Endothelial cell of umbilical vein (primary cell): ENCODE measurements at regions not wholly inside any gene's neighbourhood (a gene's known extent, or its start where the extent isn't known, plus 50 kb on each side); places are given as distances from the start of the nearest gene placed in this dataset.

Experiments used
- BruUV-seq: library from RNA; stranded (reverse); fragments of 400-500 nt; replicated peaks from 2 replicates; lab custom pipeline; 2021; lab: Mats Ljungman, UMichigan
- CTCF ChIA-PET: fragments of 300-600, 350-600 bp; sonication (Branson Sonifier 250); formaldehyde crosslinking; loops from one replicate; lab custom pipeline; 2021; ENCODE audit warnings: antibody characterized with exemption, inconsistent platforms; lab: Charles Lee
- POLR2A ChIA-PET: fragments of 300-600, 350-600 bp; sonication (Branson Sonifier 250); formaldehyde crosslinking; loops from one replicate; lab custom pipeline; 2021; ENCODE audit warnings: antibody characterized with exemption, inconsistent platforms; lab: Charles Lee
- DNase-seq: peaks from one replicate; pipeline ENCODE4 v3.0.0-alpha.2; 2011; ENCODE audit warnings: low read depth, low spot score
- FAIRE-seq: peaks from 2 replicates; lab custom pipeline; 2011; peaks lifted over from hg19 to GRCh38; lab: Jason Lieb, UNC
- H2AFZ ChIP-seq: 2 replicates; pipeline ENCODE4 v1.6.0; 2012; ENCODE audit warnings: low read depth, low read length, control low read depth, inconsistent platforms
- H3K27ac ChIP-seq: 2 replicates; pipeline ENCODE4 v1.5.1; 2011; ENCODE audit warnings: low read depth, mild to moderate bottlenecking, control low read depth, low read length, moderate library complexity; ENCODE audit not compliant: insufficient read depth
- H3K27me3 ChIP-seq, 2 experiments: 2 replicates each; pipeline versions ENCODE4 v1.6.0 to v1.6.1; 2011; ENCODE audit warnings: low read length in 2 of 2, mixed read lengths in 1 of 2; ENCODE audit not compliant: control insufficient read depth in 2 of 2, insufficient read depth in 2 of 2
- H3K36me3 ChIP-seq, 2 experiments: 2 replicates in 1 of 2; 3 replicates in 1 of 2; pipeline ENCODE4 v1.5.1; 2011; ENCODE audit warnings: low read length in 2 of 2, mild to moderate bottlenecking in 1 of 2, moderate library complexity in 1 of 2; ENCODE audit not compliant: control insufficient read depth in 2 of 2, insufficient read depth in 2 of 2; ENCODE audit errors: extremely low read depth in 1 of 2
- H3K4me1 ChIP-seq: 3 replicates; pipeline ENCODE4 v1.5.1; 2011; ENCODE audit warnings: mild to moderate bottlenecking, low read length; ENCODE audit not compliant: control insufficient read depth, insufficient read depth; ENCODE audit errors: extremely low read depth
- H3K4me2 ChIP-seq: 2 replicates; pipeline ENCODE4 v1.6.1; 2011; ENCODE audit warnings: low read length, control low read depth, mixed read lengths; ENCODE audit not compliant: insufficient read depth
- H3K4me3 ChIP-seq, 3 experiments: fragments of 200-600 bp in 1 of 3; sonication (generic), shearing (Covaris generic) in 1 of 3; replicated peaks in 1 of 3; 2 replicates each; pipeline ENCODE4 v1.5.1; 2011 to 2016; ENCODE audit warnings: control low read depth in 3 of 3, low read length in 3 of 3, mild to moderate bottlenecking in 2 of 3, inconsistent platforms in 1 of 3, low read depth in 1 of 3, moderate library complexity in 1 of 3; ENCODE audit not compliant: insufficient read depth in 1 of 3
- H3K79me2 ChIP-seq: 2 replicates; pipeline ENCODE4 v1.6.0; 2012; ENCODE audit warnings: low read length, inconsistent platforms; ENCODE audit not compliant: control insufficient read depth, insufficient read depth
- H3K9ac ChIP-seq: replicated peaks from 2 replicates; pipeline ENCODE3; 2011; ENCODE audit warnings: low read length, control low read depth; ENCODE audit not compliant: insufficient read depth; ENCODE audit errors: extremely low read depth
- H3K9me1 ChIP-seq: replicated peaks from 3 replicates; pipeline ENCODE4 v1.6.0; 2011; ENCODE audit warnings: mild to moderate bottlenecking, low read length; ENCODE audit not compliant: control insufficient read depth, insufficient read depth; ENCODE audit errors: extremely low read depth
- H3K9me3 ChIP-seq: replicated peaks from 2 replicates; pipeline ENCODE4 v1.5.1; 2012; ENCODE audit warnings: low read length, inconsistent platforms; ENCODE audit not compliant: control insufficient read depth, insufficient read depth
- H4K20me1 ChIP-seq: replicated peaks from 2 replicates; pipeline ENCODE3; 2011; ENCODE audit warnings: mild to moderate bottlenecking, low read length; ENCODE audit not compliant: control insufficient read depth, insufficient read depth; ENCODE audit errors: extremely low read depth
- CTCF ChIP-seq, 2 donors: IDR thresholded peaks; 1 replicate in 1 of 2; 2 replicates in 1 of 2; pipeline ENCODE4 v1.5.1; 2011; ENCODE audit warnings: low read length in 2 of 2, mild to moderate bottlenecking in 2 of 2, moderate library complexity in 2 of 2, control low read depth in 1 of 2, inconsistent platforms in 1 of 2, low read depth in 1 of 2; ENCODE audit not compliant: insufficient read depth in 1 of 2; ENCODE audit errors: extremely low read depth in 1 of 2
- EZH2 ChIP-seq: IDR thresholded peaks from 2 replicates; pipeline ENCODE4 v1.6.1; 2012; ENCODE audit warnings: borderline replicate concordance, low read depth, mild to moderate bottlenecking, moderate library complexity, low read length, inconsistent platforms; ENCODE audit not compliant: severe bottlenecking
- FOS ChIP-seq: IDR thresholded peaks from 2 replicates; pipeline ENCODE4 v1.6.1; 2011; ENCODE audit warnings: mild to moderate bottlenecking, low read length, moderate library complexity, borderline replicate concordance; ENCODE audit not compliant: insufficient read depth
- GATA2 ChIP-seq: IDR thresholded peaks from 2 replicates; pipeline ENCODE4 v1.7.0; 2011; ENCODE audit warnings: low read depth, mild to moderate bottlenecking, moderate library complexity, mixed read lengths, low read length; ENCODE audit not compliant: insufficient read length, insufficient read depth
- JUN ChIP-seq: IDR thresholded peaks from 2 replicates; pipeline ENCODE4 v1.6.1; 2011; ENCODE audit warnings: borderline replicate concordance, low read depth; ENCODE audit not compliant: insufficient read length, insufficient read depth
- MYC ChIP-seq: IDR thresholded peaks from one replicate; pipeline ENCODE4 v1.6.1; 2011; ENCODE audit warnings: mild to moderate bottlenecking, low read depth, low read length
- POLR2A ChIP-seq: IDR thresholded peaks from 2 replicates; pipeline ENCODE4 v1.6.1; 2012; ENCODE audit warnings: low read depth, mild to moderate bottlenecking, control low read depth, low read length
- POLR2AphosphoS5 ChIP-seq: IDR thresholded peaks from 2 replicates; pipeline ENCODE4 v1.6.1; 2012; ENCODE audit warnings: low read depth, mild to moderate bottlenecking, control low read depth, low read length, moderate library complexity; ENCODE audit not compliant: insufficient read depth
- dilution Hi-C: fragments of 300-500 bp; cut with MboI; formaldehyde crosslinking; loops from one replicate; pipeline ENCODE4 v1.15.0; 2019; ENCODE audit warnings: low sequenced_read_pairs; ENCODE audit not compliant: extremely low pct_ligation_motif_present
- intact Hi-C: fragments of 100-400 bp; cut with micrococcal nuclease; formaldehyde crosslinking; loops from one replicate; pipeline ENCODE4 v1.10.0; 2022
- TF ChIP-seq, protein P1 (sequence below): IDR thresholded peaks from 2 replicates; pipeline ENCODE4 v1.6.1; 2011; ENCODE audit not compliant: insufficient read depth, insufficient read length

DNA sequence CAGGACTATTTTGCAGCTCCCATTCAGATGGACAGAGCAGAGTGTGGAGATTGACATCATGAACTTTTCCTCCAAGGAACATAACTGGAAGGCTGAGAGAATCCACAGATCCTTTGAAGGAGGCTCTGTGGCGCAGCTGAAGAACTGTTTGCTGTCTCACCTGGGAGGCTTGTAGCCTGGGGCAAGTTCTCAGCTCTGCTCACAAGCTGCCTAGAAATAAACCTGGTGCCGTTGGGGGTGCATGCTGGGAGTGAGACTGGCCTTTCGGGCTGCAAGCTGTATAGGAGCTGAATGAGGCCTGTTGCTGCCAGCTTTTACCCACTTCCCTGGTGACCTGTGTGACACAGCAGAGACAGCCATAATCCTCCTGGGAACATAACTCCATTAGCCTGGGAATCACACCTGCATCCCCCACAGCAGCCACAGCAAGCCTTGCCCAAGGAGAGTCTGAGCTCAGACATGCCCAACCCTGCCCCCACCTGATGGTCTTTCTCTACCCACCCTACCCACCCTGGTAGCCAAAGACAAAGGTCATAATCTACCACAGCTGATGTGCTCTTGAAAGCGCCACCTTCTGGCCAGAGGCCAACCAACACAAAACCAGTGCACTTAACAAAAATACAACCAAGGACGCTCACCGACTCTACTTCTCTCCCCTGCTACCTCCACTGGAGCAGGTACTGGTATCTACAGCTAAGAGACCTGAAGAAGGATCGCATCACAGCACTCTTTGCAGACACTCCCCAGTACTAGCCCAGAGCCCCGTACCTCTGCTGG lies 205.1 kb upstream of the MRPS30 start:
- H3K27ac ChIP-seq: no peak overlapping the region
- no peaks in the 10 kb centered on the region for H3K79me2 ChIP-seq
- FAIRE-seq: no peak
- H4K20me1 ChIP-seq: no peaks in the 10 kb centered on the region
- BruUV-seq: no TSS peak
- H3K4me1 ChIP-seq: no peaks in the 10 kb centered on the region
- no peak overlapping the region for H3K4me3 ChIP-seq
- H3K9ac ChIP-seq: no peak overlapping the region
- TF ChIP-seq GATA2 (no peak), CTCF (IDR thresholded peaks at IDR 0.05; ENCODE audit: extremely low read depth in 1 of 2, insufficient read depth in 1 of 2, low read depth in 1 of 2, low read length in 2 of 2) (no peak), FOS (no peak), EZH2 (no peak), MYC (no peak), JUN (no peak), POLR2AphosphoS5 (no peak), POLR2A (no peak)
- TF ChIP-seq, protein P1, sequence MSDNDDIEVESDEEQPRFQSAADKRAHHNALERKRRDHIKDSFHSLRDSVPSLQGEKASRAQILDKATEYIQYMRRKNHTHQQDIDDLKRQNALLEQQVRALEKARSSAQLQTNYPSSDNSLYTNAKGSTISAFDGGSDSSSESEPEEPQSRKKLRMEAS: no peak
- intact Hi-C loops (no loop called here), dilution Hi-C loops (no loop called here)
- ChIA-PET CTCF (no interaction called here), POLR2A (no interaction called here)
- DNase-seq: no peak
- no peaks in the 10 kb centered on the region for H3K36me3 ChIP-seq
- no peaks in the 10 kb centered on the region for H3K9me1 ChIP-seq
- H3K27me3 ChIP-seq: no peaks in the 10 kb centered on the region
- no peak overlapping the region for H3K4me2 ChIP-seq
- H3K9me3 ChIP-seq: no peaks in the 10 kb centered on the region
- H2AFZ ChIP-seq: no peak overlapping the region
